HG03095 (cell line): ENCODE measurements at regions not wholly inside any gene's neighbourhood (a gene's known extent, or its start where the extent isn't known, plus 50 kb on each side); places are given as distances from the start of the nearest gene placed in this dataset.
"Not testable (repeated sequence)": the region's sequence is repeated elsewhere in the genome, so short reads cannot be mapped to it uniquely, and the experiment has no call there.

Source experiments
- ATAC-seq: cut with Tn5 transposase; IDR thresholded peaks from one replicate; pipeline ENCODE4 v1.9.1; 2021; ENCODE audit warnings: moderate library complexity; ENCODE audit not compliant: unreplicated experiment

DNA sequence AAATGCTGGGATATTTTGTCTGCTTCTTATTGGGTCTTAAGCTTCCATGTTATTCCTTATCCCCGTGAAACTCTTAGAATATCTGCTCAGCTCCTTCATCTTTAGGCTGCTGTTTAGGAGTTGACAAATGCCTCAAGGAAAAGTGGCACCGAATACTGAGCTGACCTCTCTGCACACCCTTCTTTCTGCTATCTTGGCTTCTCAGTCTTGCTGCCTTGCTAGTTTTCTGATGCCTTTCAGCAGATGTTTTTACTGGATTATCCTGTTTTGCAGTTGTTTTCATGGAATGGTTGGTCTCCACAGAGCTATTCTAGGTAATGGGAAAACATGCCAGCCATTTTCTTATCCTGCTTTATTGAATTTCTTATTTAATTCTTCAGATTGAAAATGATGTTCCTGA lies 86.3 kb downstream of the GYPE start:
- ATAC-seq: no peak

DNA sequence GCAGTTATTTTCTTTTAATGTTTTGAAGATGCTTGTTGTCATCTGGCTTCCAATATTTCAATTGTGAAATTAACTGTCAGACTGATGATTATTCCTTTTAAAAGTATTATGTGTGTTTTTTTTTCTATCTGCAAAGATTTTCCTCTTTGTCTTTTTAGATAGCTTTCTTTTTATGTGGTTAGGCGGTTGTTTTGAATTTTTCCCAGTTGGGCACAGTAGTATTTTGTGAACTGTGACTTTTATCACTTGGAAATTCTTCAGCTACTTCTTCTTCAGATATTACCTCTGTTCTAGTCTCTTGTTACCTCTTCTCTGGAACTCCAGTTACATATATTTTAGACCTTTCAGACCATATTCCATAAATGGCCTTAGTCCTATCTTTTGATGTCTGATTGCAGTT lies 87.5 kb downstream of the GYPE start:
- ATAC-seq: not testable (repeated sequence)

DNA sequence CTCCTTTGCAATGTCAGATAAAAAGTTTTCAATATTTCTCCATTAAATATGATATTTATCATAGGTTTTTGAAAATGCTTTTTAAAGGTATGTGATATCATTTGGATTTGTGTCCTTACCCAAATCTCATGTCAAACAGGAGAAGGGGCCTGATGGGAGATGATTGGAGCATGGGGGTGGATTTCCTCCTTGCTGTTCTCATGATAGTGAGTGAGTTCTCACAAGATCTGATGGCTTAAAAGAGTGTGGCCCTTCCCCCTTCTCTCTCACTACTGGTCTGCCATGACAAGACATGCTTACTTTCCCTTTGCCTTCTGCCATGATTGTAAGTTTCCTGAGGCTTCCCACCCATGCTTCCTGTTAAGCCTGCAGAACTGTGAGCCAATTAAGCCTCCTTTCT lies 90.0 kb downstream of the GYPE start:
- ATAC-seq: not testable (repeated sequence)

DNA sequence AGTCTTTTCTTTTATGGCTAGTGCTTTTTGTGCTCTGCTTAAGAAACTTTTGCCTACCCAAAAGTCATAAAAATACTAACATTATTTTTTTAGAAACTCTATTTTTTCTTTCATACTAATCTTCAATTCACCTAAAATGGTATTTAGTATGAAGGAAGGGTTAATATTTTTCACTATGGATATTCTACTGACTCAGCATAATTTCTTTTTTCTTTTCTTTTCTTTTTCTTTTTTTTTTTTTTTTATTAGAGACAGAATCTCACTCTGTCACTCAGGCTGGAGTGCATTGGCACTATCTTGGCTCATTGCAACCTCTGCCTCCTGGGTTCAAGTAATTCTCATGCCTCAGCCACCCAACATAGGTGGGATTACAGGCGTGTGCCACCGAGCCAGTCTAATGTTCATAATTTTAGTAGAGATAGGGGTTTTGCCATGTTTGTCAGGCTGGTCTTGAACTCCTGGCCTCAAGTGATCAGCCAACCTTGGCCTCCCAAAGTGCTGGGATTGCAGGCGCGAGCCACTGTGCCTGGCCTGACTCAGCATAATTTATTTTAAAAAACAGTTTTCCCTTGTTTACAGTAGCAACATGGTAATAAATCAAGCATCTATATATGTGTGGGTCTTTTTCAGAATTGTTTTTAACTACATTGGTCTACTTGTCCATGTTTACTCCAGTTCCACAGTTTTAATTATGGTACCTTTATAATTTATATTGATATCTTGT lies 91.8 kb downstream of the GYPE start:
- not testable (repeated sequence) for ATAC-seq

DNA sequence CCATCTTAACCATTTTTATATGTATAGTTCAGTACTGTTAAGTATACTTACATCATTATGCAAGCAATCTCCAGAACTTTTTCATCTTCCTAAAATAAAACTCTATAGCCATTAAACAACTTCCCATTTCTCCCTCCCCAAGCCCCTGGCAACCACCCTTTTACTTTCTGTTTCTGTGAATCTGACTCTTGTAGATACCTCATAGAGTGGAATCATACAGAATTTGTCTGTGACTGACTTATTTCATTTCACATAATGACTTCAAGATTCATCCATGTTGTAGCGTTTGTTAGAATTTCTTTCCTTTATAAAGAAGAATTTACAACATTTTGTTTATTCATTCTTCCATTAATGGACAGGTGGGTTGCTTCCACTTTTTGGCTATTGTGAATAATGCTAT lies 91.2 kb upstream of the FREM3 start:
- not testable (repeated sequence) for ATAC-seq

DNA sequence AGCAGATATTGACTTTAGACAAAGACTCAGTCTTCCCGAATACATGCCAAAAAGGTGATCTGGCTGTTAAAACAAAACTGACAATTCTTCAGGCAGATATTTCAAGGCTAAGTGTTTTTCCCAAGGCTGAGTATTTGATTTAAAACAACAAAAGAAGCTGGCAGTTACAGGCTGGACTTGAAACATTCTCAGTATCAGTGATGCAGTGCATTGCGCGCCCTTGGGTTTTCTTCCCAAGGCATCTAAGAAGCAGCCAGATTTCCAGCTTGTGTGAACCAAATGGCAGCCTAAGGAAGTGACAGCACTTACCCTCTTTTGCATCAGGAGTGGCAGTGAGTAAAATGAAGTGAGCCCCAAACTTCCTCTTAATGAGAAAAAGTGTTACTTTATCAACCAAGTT lies 90.0 kb upstream of the FREM3 start:
- not testable (repeated sequence) for ATAC-seq

DNA sequence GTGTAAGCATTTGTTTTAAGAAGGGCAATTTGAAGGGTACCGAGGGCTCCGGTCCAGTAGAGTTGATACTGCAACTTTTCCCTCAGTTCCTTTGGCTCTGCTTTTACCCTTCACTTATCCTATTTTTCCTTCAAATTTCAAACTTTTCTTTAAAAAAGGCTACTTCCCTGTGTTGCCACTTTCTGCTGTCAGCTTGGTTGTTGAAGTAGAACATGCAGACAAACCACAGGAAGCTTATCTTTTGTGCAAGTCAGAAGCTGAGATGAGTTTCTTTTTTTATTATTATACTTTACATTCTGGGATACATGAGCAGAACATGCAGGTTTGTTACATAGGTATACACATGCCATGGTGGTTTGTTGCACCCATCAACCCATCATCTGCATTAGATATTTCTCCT lies 89.1 kb upstream of the FREM3 start:
- not testable (repeated sequence) for ATAC-seq

DNA sequence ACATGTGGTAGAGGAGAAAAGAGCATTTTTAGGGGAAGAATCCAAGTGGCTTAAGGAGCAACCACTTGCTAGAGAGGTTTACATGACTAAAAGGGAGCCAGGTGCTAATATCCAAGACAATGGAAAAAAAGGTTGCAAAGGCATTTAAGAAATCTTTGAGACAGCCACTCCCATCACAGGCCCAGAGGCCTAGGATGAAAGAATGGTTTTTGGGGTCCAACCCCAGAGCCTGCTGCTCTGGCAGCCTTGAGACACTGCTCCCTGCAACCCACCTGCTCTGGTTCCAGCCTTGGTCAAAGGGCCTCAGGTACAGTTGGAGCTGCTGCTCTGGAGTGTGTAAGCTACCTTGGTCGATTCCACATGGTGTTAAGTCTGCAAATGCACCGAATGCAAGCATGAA lies 84.1 kb upstream of the FREM3 start:
- ATAC-seq: no peak

DNA sequence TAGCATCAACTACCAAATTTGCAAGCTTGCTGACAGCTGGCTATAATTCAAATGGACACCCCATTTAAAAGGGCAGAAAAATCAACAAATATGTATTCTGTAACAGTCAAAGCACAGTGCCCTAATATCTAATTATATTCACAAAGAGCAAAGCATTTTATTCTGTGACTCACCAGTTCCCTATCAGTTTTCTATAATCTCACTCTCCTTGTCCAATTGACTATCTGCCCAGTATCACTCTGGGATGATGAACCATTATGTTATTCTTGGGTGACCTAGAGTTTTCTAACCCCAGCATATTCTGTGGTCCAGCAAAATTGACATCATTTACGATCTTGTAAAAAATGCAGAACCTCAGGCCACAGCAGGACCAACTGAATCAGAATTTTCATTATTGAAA lies 82.0 kb upstream of the FREM3 start:
- ATAC-seq: no peak

DNA sequence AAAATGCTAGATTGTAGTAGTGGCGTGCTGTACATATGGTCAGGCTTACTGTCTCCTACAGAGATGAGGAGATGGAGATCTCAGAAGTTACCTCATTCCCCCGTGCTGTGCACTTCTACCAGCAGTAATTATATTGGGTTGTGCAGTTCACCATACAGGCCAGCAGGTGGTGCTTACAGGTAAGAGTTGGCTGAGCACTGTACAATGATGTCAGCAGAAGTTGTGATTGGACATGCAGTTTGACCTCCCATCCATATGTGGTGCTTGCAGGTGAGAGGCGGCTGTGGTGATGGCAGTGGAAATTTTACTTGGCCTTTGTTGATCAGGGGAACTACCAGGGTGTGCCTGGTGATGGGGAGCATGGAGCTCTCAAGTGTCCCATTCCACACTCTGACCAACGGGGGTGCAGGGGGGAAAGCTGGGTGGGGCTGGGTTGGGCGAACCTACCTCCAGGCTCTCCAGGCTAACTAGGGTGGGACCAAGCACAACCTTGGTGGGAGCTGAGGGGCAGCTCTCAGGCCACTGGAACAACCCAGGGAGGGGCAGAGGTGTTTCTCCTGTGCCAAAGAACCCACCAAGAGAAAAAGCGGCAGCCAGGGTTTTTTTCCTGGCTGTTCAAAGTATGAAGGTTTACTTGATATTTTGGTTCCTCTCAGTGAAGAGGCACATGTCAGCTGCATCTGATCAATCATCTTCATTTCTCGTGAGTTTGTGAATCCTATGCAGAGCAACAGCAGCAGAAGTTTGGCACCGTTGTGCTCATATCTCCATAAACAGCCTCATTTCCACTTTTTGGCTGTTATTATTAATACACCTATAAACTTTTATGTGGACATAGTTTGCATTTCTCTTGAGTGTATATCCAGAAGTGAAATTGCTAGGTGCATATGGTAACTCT lies 73.8 kb upstream of the FREM3 start:
- peak; percentile 100 for ATAC-seq

DNA sequence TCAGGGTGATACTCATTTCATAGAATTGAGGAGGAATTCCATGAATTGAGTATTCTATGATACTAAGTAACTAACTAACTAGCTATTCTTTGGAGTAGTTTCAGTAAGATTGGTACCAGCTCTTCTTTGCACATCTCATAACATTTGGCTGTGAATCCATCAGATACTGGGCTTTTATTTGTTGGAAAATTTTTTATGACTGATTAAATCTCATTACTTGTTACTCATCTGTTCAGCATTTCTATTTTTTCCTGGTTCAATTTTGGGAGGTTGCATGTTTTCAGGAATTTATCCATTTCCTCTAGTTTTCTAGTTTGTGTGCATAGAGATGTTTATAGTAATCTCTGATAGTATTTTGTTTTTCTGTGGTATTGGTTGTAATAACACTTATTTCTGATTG lies 70.8 kb upstream of the FREM3 start:
- no peak for ATAC-seq

DNA sequence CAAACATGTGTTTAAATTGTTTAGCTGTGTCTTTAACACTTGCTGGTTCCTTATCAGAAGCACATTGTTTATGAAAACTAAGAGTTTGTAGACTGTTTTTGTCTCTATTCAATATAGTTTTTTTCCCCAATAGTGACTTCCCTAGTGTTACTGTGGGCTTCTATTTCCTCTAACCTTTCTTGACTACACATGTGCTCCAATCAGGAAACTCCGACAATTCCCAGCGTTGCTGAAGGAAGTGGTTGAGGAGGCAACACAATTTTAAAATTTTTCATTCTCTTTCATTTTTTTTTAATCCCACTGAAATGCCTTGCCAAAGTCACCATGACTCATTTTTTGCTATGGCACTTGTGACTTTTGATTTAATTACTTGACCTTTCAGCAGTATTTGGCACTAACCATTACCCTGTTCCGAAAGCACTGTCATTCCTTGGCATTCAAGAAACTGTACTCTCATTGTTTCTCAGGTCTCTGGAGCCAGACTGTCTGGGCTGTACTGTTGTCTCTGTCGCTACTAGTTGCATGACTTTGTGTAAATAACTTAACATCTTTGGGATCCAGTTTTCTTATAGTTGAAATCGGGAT lies 67.6 kb upstream of the FREM3 start:
- ATAC-seq: no peak

DNA sequence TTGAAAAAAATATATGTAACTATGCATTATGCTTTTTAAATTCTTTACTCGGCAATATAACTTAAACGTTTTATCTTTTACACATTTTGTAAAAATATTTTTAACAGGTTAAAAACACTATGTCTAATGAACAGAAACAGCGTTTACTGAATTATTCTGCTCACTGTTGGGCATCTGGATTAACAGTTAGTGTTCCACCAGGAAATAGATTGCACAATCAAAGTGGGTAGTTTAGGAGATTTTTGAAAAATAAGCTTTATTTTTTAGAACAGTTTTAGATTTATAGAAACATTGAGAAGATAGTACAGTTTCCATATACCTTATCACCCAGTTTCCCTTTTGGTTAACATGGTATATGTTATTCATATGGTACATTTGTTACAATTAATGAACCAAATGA lies 63.1 kb upstream of the FREM3 start:
- ATAC-seq: no peak

DNA sequence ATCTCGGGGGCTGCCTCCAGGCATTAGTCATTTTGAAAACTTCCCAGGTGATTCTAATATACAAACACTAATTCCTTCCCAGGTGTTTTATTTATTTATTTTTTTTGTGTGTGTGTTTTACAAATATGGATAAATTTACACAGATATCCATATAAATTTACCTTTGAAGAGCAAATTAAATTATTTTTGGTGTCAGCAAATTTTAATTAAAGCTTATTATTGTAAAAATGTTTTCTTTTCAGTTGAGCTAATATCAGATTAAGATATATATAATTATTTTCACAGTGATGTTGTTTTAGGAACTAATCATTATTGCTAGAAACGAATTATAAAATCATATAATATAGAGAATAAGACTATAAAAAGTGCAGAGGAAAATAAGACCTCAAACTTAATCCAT lies 62.0 kb upstream of the FREM3 start:
- ATAC-seq: no peak
